ENCODE measurements at regions not wholly inside any gene's neighbourhood (a gene's known extent, or its start where the extent isn't known, plus 50 kb on each side); places are given as distances from the start of the nearest gene placed in this dataset.

- Histone ChIP-seq H3K27ac (no peak overlapping the region), H3K9me3 (no peaks in the 10 kb centered on the region), H3K36me3 (ENCODE audit: low read depth, missing control alignments) (no peaks in the 10 kb centered on the region), H3K4me1 (no peaks in the 10 kb centered on the region), H3K27me3 (no peaks in the 10 kb centered on the region), H3K4me3 (no peak overlapping the region)
- DNase-seq = no peak
- TF ChIP-seq POLR2A (IDR thresholded peaks at IDR 0.05) = no peak
- no peak for TF ChIP-seq CTCF (IDR thresholded peaks at IDR 0.05)
- WGBS, 2 donors = 83 to 89% methylated on average over 2 of the region's 2 CpGs
- intact Hi-C loops (cut with DNase I; ENCODE audit: low total_unique reads) = no loop called here
Measured at GRCh38 chr6:81818901-81819361, 66.5 kb upstream of the TENT5A start.

- no peaks in the 10 kb centered on the region for H3K27me3 ChIP-seq
- no peak for DNase-seq
- intact Hi-C loops (cut with DNase I; ENCODE audit: low total_unique reads) = no loop called here
- WGBS, 2 donors = 75 to 87% methylated on average over 2 of the region's 2 CpGs
- H3K27ac ChIP-seq = no peak overlapping the region
- no peak for TF ChIP-seq POLR2A (IDR thresholded peaks at IDR 0.05)
- TF ChIP-seq CTCF (IDR thresholded peaks at IDR 0.05) = no peak
- H3K4me1 ChIP-seq = no peaks in the 10 kb centered on the region
- no peaks in the 10 kb centered on the region for H3K9me3 ChIP-seq
- H3K36me3 ChIP-seq (ENCODE audit: low read depth, missing control alignments) = no peaks in the 10 kb centered on the region
- H3K4me3 ChIP-seq = no peak overlapping the region
Measured at GRCh38 chr6:81816380-81816779, 63.9 kb upstream of the TENT5A start.

GRCh38 chr6:81814370-81815076, 62.0 kb upstream of the TENT5A start:
- H3K9me3 ChIP-seq = no peaks in the 10 kb centered on the region
- H3K27ac ChIP-seq = no peak overlapping the region
- intact Hi-C loops (cut with DNase I; ENCODE audit: low total_unique reads) = no loop called here
- H3K4me1 ChIP-seq = no peaks in the 10 kb centered on the region
- DNase-seq = no peak
- WGBS, 2 donors = 59 to 68% methylated on average over 2 of the region's 2 CpGs
- no peak for TF ChIP-seq CTCF (IDR thresholded peaks at IDR 0.05)
- no peak for TF ChIP-seq POLR2A (IDR thresholded peaks at IDR 0.05)
- H3K27me3 ChIP-seq = no peaks in the 10 kb centered on the region
- H3K36me3 ChIP-seq (ENCODE audit: low read depth, missing control alignments) = no peaks in the 10 kb centered on the region
- no peak overlapping the region for H3K4me3 ChIP-seq

- TF ChIP-seq CTCF (IDR thresholded peaks at IDR 0.05) = no peak
- TF ChIP-seq POLR2A (IDR thresholded peaks at IDR 0.05) = no peak
- no peaks in the 10 kb centered on the region for H3K36me3 ChIP-seq (ENCODE audit: low read depth, missing control alignments)
- H3K27me3 ChIP-seq = no peaks in the 10 kb centered on the region
- no peak overlapping the region for H3K27ac ChIP-seq
- peaks cover 4% of the 10 kb centered on the region for H3K4me1 ChIP-seq
- DNase-seq = no peak
- no peak overlapping the region for H3K4me3 ChIP-seq
- no peaks in the 10 kb centered on the region for H3K9me3 ChIP-seq
- intact Hi-C loops (cut with DNase I; ENCODE audit: low total_unique reads) = no loop called here
Measured at GRCh38 chr6:81813305-81813704, 60.8 kb upstream of the TENT5A start.

- no peak for DNase-seq
- Histone ChIP-seq H3K4me1 (peaks cover 4% of the 10 kb centered on the region), H3K36me3 (ENCODE audit: low read depth, missing control alignments) (no peaks in the 10 kb centered on the region), H3K4me3 (no peak overlapping the region), H3K27ac (no peak overlapping the region), H3K9me3 (no peaks in the 10 kb centered on the region), H3K27me3 (no peaks in the 10 kb centered on the region)
- TF ChIP-seq CTCF (IDR thresholded peaks at IDR 0.05) = no peak
- no peak for TF ChIP-seq POLR2A (IDR thresholded peaks at IDR 0.05)
- intact Hi-C loops (cut with DNase I; ENCODE audit: low total_unique reads) = no loop called here
- 76 to 81% methylated on average over 4 of the region's 4 CpGs for WGBS, 2 donors
Measured at GRCh38 chr6:81812401-81812800, 59.9 kb upstream of the TENT5A start.
